ENCODE measurements at regions not wholly inside any gene's neighbourhood (a gene's known extent, or its start where the extent isn't known, plus 50 kb on each side); places are given as distances from the start of the nearest gene placed in this dataset.

GRCh38 chr2:142822190-142822589 is 55.3 kb upstream of the KYNU start:
- no peak for DNase-seq (ENCODE audit: low spot score)
- no peaks in the 10 kb centered on the region for H3K36me3 ChIP-seq (ENCODE audit: control insufficient read depth in 4 of 4, insufficient read depth in 3 of 4, low read depth in 1 of 4, low read length in 3 of 4)
- H3K9ac ChIP-seq (ENCODE audit: low read depth in 1 of 2, low read length in 2 of 2) = no peak overlapping the region
- no peak overlapping the region for H3K27ac ChIP-seq (ENCODE audit: low read depth in 1 of 2, low read length in 2 of 2)
- H3K4me1 ChIP-seq (ENCODE audit: control insufficient read depth in 4 of 4, insufficient read depth in 4 of 4, low read length in 3 of 4) = no peaks in the 10 kb centered on the region
- no peak overlapping the region for H3K4me3 ChIP-seq (ENCODE audit: low read depth in 1 of 3, low read length in 3 of 3)
- no peaks in the 10 kb centered on the region for H3K27me3 ChIP-seq (ENCODE audit: control insufficient read depth in 4 of 4, insufficient read depth in 4 of 4, low read length in 3 of 4)
- 77% methylated on average over 3 of the region's 3 CpGs for WGBS
- H3K9me3 ChIP-seq (ENCODE audit: control insufficient read depth in 4 of 4, low read length in 3 of 4) = no peaks in the 10 kb centered on the region
- TF ChIP-seq GABPA (IDR thresholded peaks at IDR 0.05 in 1 of 2, conservative IDR thresholded peaks at IDR 0.05 in 1 of 2) (no peak), MAX (IDR thresholded peaks at IDR 0.05) (no peak), ZBTB33 (IDR thresholded peaks at IDR 0.05) (no peak), FOXA1 (IDR thresholded peaks at IDR 0.05) (no peak), JUND (IDR thresholded peaks at IDR 0.05) (no peak), HNF4A (conservative IDR thresholded peaks at IDR 0.05) (no peak), ATF3 (IDR thresholded peaks at IDR 0.05) (no peak)

- no peaks in the 10 kb centered on the region for H3K36me3 ChIP-seq (ENCODE audit: control insufficient read depth in 4 of 4, insufficient read depth in 3 of 4, low read depth in 1 of 4, low read length in 3 of 4)
- WGBS = 89% methylated on average over 2 of the region's 2 CpGs
- H3K27ac ChIP-seq (ENCODE audit: low read depth in 1 of 2, low read length in 2 of 2) = no peak overlapping the region
- H3K4me3 ChIP-seq (ENCODE audit: low read depth in 1 of 3, low read length in 3 of 3) = no peak overlapping the region
- TF ChIP-seq TAF1 (conservative IDR thresholded peaks at IDR 0.05) (no peak), NR2F2 (IDR thresholded peaks at IDR 0.05) (no peak)
- no peaks in the 10 kb centered on the region for H3K27me3 ChIP-seq (ENCODE audit: control insufficient read depth in 4 of 4, insufficient read depth in 4 of 4, low read length in 3 of 4)
- no peak overlapping the region for H3K9ac ChIP-seq (ENCODE audit: low read depth in 1 of 2, low read length in 2 of 2)
- no peaks in the 10 kb centered on the region for H3K9me3 ChIP-seq (ENCODE audit: control insufficient read depth in 4 of 4, low read length in 3 of 4)
- no peaks in the 10 kb centered on the region for H3K4me1 ChIP-seq (ENCODE audit: control insufficient read depth in 4 of 4, insufficient read depth in 4 of 4, low read length in 3 of 4)
- no peak for DNase-seq (ENCODE audit: low spot score)
Observed at GRCh38 chr2:142819411-142819810, 58.1 kb upstream of the KYNU start.

- H3K36me3 ChIP-seq (ENCODE audit: control insufficient read depth in 4 of 4, insufficient read depth in 3 of 4, low read depth in 1 of 4, low read length in 3 of 4) = no peaks in the 10 kb centered on the region
- H3K27ac ChIP-seq (ENCODE audit: low read depth in 1 of 2, low read length in 2 of 2) = no peak overlapping the region
- no peak for TF ChIP-seq FOXA2 (IDR thresholded peaks at IDR 0.05)
- no peak for TF ChIP-seq YY1 (IDR thresholded peaks at IDR 0.05)
- no peak for TF ChIP-seq TAF1 (conservative IDR thresholded peaks at IDR 0.05)
- TF ChIP-seq CTCF (IDR thresholded peaks at IDR 0.05; ENCODE audit: low read depth, low read length, missing input control) = no peak
- TF ChIP-seq HNF4G (IDR thresholded peaks at IDR 0.05) = no peak
- TF ChIP-seq HNF4A (conservative IDR thresholded peaks at IDR 0.05) = no peak
- no peak for TF ChIP-seq GABPA (IDR thresholded peaks at IDR 0.05 in 1 of 2, conservative IDR thresholded peaks at IDR 0.05 in 1 of 2)
- TF ChIP-seq EGR1 (IDR thresholded peaks at IDR 0.05; ENCODE audit: low read depth in 2 of 2) = no peak
- no peak for TF ChIP-seq FOXA1 (IDR thresholded peaks at IDR 0.05)
- TF ChIP-seq ZBTB33 (IDR thresholded peaks at IDR 0.05) = no peak
- TF ChIP-seq ATF3 (IDR thresholded peaks at IDR 0.05) = no peak
- no peak overlapping the region for H3K4me3 ChIP-seq (ENCODE audit: low read depth in 1 of 3, low read length in 3 of 3)
- H3K27me3 ChIP-seq (ENCODE audit: control insufficient read depth in 4 of 4, insufficient read depth in 4 of 4, low read length in 3 of 4) = no peaks in the 10 kb centered on the region
- DNase-seq (ENCODE audit: low spot score) = no peak
- no peaks in the 10 kb centered on the region for H3K4me1 ChIP-seq (ENCODE audit: control insufficient read depth in 4 of 4, insufficient read depth in 4 of 4, low read length in 3 of 4)
- H3K9ac ChIP-seq (ENCODE audit: low read depth in 1 of 2, low read length in 2 of 2) = no peak overlapping the region
- WGBS = 71% methylated on average over 1 of the region's 1 CpG
- H3K9me3 ChIP-seq (ENCODE audit: control insufficient read depth in 4 of 4, low read length in 3 of 4) = no peaks in the 10 kb centered on the region
Observed at GRCh38 chr2:142815375-142815774, 62.1 kb upstream of the KYNU start.
